ENCODE measurements at regions not wholly inside any gene's neighbourhood (a gene's known extent, or its start where the extent isn't known, plus 50 kb on each side); places are given as distances from the start of the nearest gene placed in this dataset.

DNA sequence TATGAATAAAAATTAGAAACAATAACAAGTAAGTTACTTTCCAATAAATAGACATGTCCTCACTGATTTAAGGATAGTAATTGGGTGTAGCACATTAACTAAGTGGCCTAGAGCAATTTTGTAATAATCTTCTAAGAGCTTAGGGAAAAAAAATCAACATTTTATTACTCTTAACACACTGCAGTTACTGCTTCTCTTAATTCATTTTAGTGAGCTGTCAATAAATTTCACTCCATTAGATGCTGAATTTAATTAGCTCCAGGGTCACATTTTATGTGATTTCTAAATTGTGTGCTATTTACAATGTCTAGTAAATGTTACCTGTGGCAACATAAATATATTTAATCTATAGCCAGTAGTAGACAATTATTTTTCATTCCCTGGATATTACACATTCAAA is 612.0 kb downstream of the C4orf33 start:
- H3K4me3 ChIP-seq (replicated peaks; ENCODE audit: low read depth, low read length): no peak overlapping the region
- no peak for DNase-seq (ENCODE audit: low read depth)
- no peak for TF ChIP-seq CTCF (IDR thresholded peaks at IDR 0.05; ENCODE audit: low read length, missing control alignments)

- no peak for TF ChIP-seq CTCF (IDR thresholded peaks at IDR 0.05; ENCODE audit: low read length, missing control alignments)
- no peak overlapping the region for H3K4me3 ChIP-seq (replicated peaks; ENCODE audit: low read depth, low read length)
- DNase-seq (ENCODE audit: low read depth): no peak
Observed at GRCh38 chr4:129708784-129709183, 612.8 kb downstream of the C4orf33 start.

DNA sequence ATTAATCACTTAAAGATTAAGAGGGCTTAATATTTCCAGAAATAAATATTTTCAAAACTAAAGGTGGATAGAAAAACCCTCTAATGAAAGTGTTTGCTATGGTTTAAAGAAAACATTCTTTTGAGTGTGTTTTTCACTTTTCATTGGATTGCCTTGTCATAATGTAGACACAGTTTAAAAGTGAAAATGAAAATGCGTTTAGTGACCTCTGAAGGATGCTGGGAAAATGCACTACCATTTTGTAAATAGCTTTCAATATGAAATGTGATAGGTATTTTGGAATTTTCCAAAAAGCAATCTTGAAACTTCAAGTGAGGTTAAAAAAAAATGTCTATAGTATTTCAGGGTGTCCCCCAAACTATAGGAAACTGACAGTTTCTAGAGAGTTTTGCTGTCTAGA is 642.2 kb downstream of the C4orf33 start:
- no peak overlapping the region for H3K4me3 ChIP-seq (replicated peaks; ENCODE audit: low read depth, low read length)
- no peak for DNase-seq (ENCODE audit: low read depth)
- no peak for TF ChIP-seq CTCF (IDR thresholded peaks at IDR 0.05; ENCODE audit: low read length, missing control alignments)

DNA sequence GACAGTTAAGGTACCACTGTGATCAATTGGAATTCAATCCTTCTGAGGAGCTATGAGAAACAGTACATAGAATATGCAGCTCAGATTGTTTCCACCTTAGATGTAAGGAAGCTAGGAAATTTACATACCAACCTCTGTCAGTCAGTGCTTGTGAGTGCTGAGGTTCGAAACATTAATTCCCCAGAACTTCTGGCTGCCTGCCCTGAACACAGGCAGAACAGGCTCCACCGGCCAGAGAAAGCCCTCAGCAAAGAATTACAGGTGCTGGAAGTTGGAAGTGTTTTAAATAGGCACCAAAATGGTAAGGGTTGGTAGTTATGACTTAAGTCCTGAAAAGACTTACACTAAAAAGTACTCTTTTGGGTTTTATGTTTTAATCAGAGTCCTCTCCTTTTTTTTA is 651.8 kb downstream of the C4orf33 start:
- no peak for DNase-seq (ENCODE audit: low read depth)
- no peak overlapping the region for H3K4me3 ChIP-seq (replicated peaks; ENCODE audit: low read depth, low read length)
- no peak for TF ChIP-seq CTCF (IDR thresholded peaks at IDR 0.05; ENCODE audit: low read length, missing control alignments)

- no peak for DNase-seq (ENCODE audit: low read depth)
- H3K4me3 ChIP-seq (replicated peaks; ENCODE audit: low read depth, low read length): no peak overlapping the region
- TF ChIP-seq CTCF (IDR thresholded peaks at IDR 0.05; ENCODE audit: low read length, missing control alignments): no peak
Observed at GRCh38 chr4:129748991-129749390, 653.0 kb downstream of the C4orf33 start.

GRCh38 chr4:129751646-129752045 is 655.7 kb downstream of the C4orf33 start:
- no peak for DNase-seq (ENCODE audit: low read depth)
- H3K4me3 ChIP-seq (replicated peaks; ENCODE audit: low read depth, low read length): no peak overlapping the region
- TF ChIP-seq CTCF (IDR thresholded peaks at IDR 0.05; ENCODE audit: low read length, missing control alignments): no peak

GRCh38 chr4:129783596-129783995 is 687.6 kb downstream of the C4orf33 start:
- no peak for TF ChIP-seq CTCF (IDR thresholded peaks at IDR 0.05; ENCODE audit: low read length, missing control alignments)
- no peak for DNase-seq (ENCODE audit: low read depth)
- H3K4me3 ChIP-seq (replicated peaks; ENCODE audit: low read depth, low read length): no peak overlapping the region
